ENCODE measurements at regions not wholly inside any gene's neighbourhood (a gene's known extent, or its start where the extent isn't known, plus 50 kb on each side); places are given as distances from the start of the nearest gene placed in this dataset.

- H3K4me3 ChIP-seq (ENCODE audit: low read depth, low read length): no peak overlapping the region
- no peak for TF ChIP-seq CTCF (IDR thresholded peaks at IDR 0.05; ENCODE audit: borderline replicate concordance, insufficient read depth, low read depth, low read length)
Measured at GRCh38 chr6:121578216-121578615, 142.8 kb downstream of the GJA1 start.

DNA sequence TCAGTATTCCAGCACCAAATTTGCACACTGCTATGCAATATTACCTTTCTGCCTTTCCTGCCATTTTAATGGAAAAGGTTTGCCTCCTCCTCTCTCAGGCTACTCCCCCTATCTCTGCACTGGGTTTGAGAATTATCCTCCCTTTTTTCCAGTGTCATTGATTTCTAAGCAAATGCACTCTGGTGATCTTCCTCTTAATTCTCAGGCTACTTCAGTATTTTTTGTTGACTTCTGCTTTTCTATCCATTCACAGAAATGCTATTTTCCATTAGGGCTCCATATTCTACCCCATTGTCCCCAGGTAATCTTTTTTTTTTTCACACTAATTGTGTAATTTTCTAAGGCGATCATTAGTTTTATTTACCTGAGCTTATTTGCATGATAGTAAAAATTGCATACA, 144.0 kb downstream of the GJA1 start:
- no peak overlapping the region for H3K4me3 ChIP-seq (ENCODE audit: low read depth, low read length)
- TF ChIP-seq CTCF (IDR thresholded peaks at IDR 0.05; ENCODE audit: borderline replicate concordance, insufficient read depth, low read depth, low read length): no peak

GRCh38 chr6:121581327-121581726, 145.9 kb downstream of the GJA1 start:
- no peak for TF ChIP-seq CTCF (IDR thresholded peaks at IDR 0.05; ENCODE audit: borderline replicate concordance, insufficient read depth, low read depth, low read length)
- H3K4me3 ChIP-seq (ENCODE audit: low read depth, low read length): no peak overlapping the region

GRCh38 chr6:121582262-121582661, 146.8 kb downstream of the GJA1 start:
- TF ChIP-seq CTCF (IDR thresholded peaks at IDR 0.05; ENCODE audit: borderline replicate concordance, insufficient read depth, low read depth, low read length): no peak
- H3K4me3 ChIP-seq (ENCODE audit: low read depth, low read length): no peak overlapping the region

- no peak overlapping the region for H3K4me3 ChIP-seq (ENCODE audit: low read depth, low read length)
- no peak for TF ChIP-seq CTCF (IDR thresholded peaks at IDR 0.05; ENCODE audit: borderline replicate concordance, insufficient read depth, low read depth, low read length)
Measured at GRCh38 chr6:121584586-121585369, 149.3 kb downstream of the GJA1 start.

GRCh38 chr6:121590438-121590837, 155.0 kb downstream of the GJA1 start:
- TF ChIP-seq CTCF (IDR thresholded peaks at IDR 0.05; ENCODE audit: borderline replicate concordance, insufficient read depth, low read depth, low read length): no peak
- H3K4me3 ChIP-seq (ENCODE audit: low read depth, low read length): no peak overlapping the region

GRCh38 chr6:121590916-121591315, 155.5 kb downstream of the GJA1 start:
- no peak for TF ChIP-seq CTCF (IDR thresholded peaks at IDR 0.05; ENCODE audit: borderline replicate concordance, insufficient read depth, low read depth, low read length)
- no peak overlapping the region for H3K4me3 ChIP-seq (ENCODE audit: low read depth, low read length)
